Ishikawa (cell line): ENCODE measurements at regions not wholly inside any gene's neighbourhood (a gene's known extent, or its start where the extent isn't known, plus 50 kb on each side); places are given as distances from the start of the nearest gene placed in this dataset.

Experiments used
- CEBPB ChIP-seq: IDR thresholded peaks from 2 replicates; pipeline ENCODE4 v1.6.1; 2012
- CREB1 ChIP-seq: IDR thresholded peaks from 2 replicates; pipeline ENCODE4 v1.6.1; 2012; ENCODE audit warnings: low read depth
- EGR1 ChIP-seq: IDR thresholded peaks from 2 replicates; pipeline ENCODE4 v1.6.1; 2012
- EP300 ChIP-seq: IDR thresholded peaks from 2 replicates; pipeline ENCODE4 v1.6.1; 2012; ENCODE audit warnings: borderline replicate concordance
- FOXM1 ChIP-seq: IDR thresholded peaks from 2 replicates; pipeline ENCODE4 v1.6.1; 2012; ENCODE audit warnings: low read depth, borderline replicate concordance
- NFIC ChIP-seq: IDR thresholded peaks from 2 replicates; pipeline ENCODE4 v1.6.1; 2012
- RAD21 ChIP-seq: IDR thresholded peaks from 2 replicates; pipeline ENCODE4 v1.6.1; 2012; ENCODE audit warnings: low read depth
- TAF1 ChIP-seq: IDR thresholded peaks from 2 replicates; pipeline ENCODE4 v1.6.1; 2012; ENCODE audit warnings: low read depth, mild to moderate bottlenecking
- TCF12 ChIP-seq: IDR thresholded peaks from 2 replicates; pipeline ENCODE4 v1.6.1; 2012; ENCODE audit warnings: low read depth
- TEAD4 ChIP-seq: IDR thresholded peaks from 2 replicates; pipeline ENCODE4 v1.6.1; 2012
- YY1 ChIP-seq: IDR thresholded peaks from 2 replicates; pipeline ENCODE4 v1.6.1; 2012; ENCODE audit warnings: low read depth
- ZBTB7A ChIP-seq: IDR thresholded peaks from 2 replicates; pipeline ENCODE4 v1.6.1; 2012; ENCODE audit warnings: low read depth
- TF ChIP-seq, protein P1 (sequence below): IDR thresholded peaks from 2 replicates; pipeline ENCODE4 v1.6.1; 2012
- TF ChIP-seq, protein P2 (sequence below): IDR thresholded peaks from 2 replicates; pipeline ENCODE4 v1.6.1; 2012; ENCODE audit warnings: low read depth, mild to moderate bottlenecking
- TF ChIP-seq, protein P3 (sequence below): IDR thresholded peaks from 2 replicates; pipeline ENCODE4 v1.6.1; 2012

DNA sequence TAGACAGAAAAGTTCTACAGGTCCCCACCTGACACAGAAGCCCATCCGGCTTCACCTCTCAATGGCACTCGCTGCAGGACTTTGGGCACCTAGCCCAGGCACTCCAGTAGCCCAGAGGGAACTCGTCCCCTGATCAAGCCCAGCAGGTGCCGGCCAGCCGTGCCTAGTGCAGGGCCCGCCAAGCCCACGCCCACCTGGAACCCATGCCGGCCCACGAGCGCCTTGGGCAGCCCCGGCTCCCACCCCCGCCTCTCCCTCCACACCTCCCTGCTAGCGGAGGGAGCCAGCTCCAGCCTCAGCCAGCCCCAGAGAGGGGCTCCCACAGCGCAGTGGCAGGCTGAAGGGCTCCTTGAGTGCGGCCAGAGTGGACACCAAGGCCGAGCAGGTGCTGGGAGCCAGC, 268.8 kb downstream of the SLITRK1 start:
- TF ChIP-seq NFIC (no peak), FOXM1 (no peak), ZBTB7A (no peak), CREB1 (no peak), RAD21 (no peak)
- TF ChIP-seq, protein P1, sequence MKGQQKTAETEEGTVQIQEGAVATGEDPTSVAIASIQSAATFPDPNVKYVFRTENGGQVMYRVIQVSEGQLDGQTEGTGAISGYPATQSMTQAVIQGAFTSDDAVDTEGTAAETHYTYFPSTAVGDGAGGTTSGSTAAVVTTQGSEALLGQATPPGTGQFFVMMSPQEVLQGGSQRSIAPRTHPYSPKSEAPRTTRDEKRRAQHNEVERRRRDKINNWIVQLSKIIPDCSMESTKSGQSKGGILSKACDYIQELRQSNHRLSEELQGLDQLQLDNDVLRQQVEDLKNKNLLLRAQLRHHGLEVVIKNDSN, result no peak

DNA sequence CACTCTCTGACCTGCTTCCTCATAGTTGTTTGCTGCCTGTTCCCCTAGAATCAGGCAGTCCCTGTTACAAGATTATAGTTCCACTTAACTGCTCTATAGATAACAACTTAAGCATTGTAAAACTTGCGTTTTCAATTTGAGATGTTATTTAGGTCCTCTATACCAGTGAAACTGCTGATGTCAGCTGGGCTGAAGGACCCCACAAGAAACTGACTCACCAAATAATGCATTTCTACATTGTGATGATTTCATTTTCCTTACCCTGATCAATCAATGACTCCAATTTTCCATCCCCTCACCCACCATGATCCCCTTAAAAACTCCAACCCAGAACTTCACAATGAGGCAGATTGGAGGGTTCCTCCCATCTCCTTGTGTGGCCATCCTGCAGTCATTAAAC, 280.7 kb downstream of the SLITRK1 start:
- TF ChIP-seq, protein P2, sequence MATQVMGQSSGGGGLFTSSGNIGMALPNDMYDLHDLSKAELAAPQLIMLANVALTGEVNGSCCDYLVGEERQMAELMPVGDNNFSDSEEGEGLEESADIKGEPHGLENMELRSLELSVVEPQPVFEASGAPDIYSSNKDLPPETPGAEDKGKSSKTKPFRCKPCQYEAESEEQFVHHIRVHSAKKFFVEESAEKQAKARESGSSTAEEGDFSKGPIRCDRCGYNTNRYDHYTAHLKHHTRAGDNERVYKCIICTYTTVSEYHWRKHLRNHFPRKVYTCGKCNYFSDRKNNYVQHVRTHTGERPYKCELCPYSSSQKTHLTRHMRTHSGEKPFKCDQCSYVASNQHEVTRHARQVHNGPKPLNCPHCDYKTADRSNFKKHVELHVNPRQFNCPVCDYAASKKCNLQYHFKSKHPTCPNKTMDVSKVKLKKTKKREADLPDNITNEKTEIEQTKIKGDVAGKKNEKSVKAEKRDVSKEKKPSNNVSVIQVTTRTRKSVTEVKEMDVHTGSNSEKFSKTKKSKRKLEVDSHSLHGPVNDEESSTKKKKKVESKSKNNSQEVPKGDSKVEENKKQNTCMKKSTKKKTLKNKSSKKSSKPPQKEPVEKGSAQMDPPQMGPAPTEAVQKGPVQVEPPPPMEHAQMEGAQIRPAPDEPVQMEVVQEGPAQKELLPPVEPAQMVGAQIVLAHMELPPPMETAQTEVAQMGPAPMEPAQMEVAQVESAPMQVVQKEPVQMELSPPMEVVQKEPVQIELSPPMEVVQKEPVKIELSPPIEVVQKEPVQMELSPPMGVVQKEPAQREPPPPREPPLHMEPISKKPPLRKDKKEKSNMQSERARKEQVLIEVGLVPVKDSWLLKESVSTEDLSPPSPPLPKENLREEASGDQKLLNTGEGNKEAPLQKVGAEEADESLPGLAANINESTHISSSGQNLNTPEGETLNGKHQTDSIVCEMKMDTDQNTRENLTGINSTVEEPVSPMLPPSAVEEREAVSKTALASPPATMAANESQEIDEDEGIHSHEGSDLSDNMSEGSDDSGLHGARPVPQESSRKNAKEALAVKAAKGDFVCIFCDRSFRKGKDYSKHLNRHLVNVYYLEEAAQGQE, result no peak
- TF ChIP-seq CEBPB, result no peak
- TF ChIP-seq CREB1, result no peak
- TF ChIP-seq NFIC, result no peak
- no peak for TF ChIP-seq RAD21
- TF ChIP-seq TAF1, result no peak
- no peak for TF ChIP-seq YY1
- TF ChIP-seq, protein P3, sequence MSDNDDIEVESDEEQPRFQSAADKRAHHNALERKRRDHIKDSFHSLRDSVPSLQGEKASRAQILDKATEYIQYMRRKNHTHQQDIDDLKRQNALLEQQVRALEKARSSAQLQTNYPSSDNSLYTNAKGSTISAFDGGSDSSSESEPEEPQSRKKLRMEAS, result no peak
- TF ChIP-seq EP300, result no peak
- TF ChIP-seq TEAD4, result no peak

DNA sequence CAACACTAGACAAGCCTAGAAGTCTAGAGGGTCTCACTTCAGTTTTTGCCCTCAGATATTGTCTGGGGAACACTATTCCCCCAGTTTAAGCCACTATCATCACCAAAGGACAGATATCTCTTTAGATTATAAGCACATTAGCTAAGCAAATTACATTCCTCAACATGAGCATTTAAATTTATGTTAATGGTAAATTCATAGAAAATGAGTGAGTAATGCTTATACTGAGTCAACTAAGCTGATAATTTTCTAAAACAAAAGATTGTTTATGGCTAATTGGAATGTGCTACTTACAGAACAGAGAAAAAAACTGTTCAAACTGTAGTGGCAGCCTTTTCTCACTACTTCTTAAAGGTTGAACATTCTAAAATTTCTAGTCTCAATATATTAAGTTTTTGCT, 290.2 kb downstream of the SLITRK1 start:
- TF ChIP-seq, protein P1, result no peak
- TF ChIP-seq NFIC (no peak), TAF1 (no peak), ZBTB7A (no peak), FOXM1 (no peak), EGR1 (no peak), CREB1 (no peak), TEAD4 (no peak), EP300 (no peak)
- TF ChIP-seq, protein P2, result no peak

DNA sequence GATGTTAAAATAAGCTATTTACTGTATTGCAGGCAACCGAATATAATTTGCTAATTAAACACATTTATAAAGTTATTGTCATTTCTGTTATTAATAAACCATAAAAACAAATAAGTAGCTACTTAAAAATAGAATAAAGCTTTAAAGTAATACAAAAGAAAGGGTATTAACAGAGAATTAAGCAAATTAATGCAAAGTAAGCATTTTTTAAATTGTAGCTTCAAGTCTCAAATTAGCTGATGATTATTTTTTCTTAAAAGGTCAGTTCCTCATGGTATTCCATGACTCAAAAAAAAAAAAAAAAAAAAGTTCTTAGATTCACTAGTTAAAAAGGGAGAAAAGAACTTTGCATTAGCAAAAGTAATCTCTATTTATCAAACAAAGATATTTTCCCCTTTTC, 292.5 kb downstream of the SLITRK1 start:
- TF ChIP-seq CREB1 (no peak), YY1 (no peak)
- TF ChIP-seq, protein P2, result no peak

DNA sequence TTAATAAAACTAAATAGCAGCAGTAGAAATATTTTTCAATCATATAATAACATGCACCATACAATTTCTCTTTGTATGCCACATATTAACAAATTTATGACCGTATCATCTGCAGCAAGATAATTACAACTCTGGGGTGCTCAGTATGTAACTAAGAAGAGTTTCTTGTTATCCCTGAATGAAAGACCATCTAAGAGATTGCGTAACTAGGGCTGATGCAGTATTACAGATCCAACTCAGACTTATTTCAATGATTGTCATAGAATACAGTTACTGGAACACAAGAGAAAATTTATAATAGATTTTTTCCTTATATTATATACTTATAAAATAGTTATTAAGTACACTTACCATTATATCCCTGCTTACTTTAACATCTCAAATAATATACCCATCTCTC, 305.1 kb downstream of the SLITRK1 start:
- TF ChIP-seq TCF12 (no peak), NFIC (no peak), CEBPB (peak; percentile 29; the same call in 1 of the 2 replicates)

DNA sequence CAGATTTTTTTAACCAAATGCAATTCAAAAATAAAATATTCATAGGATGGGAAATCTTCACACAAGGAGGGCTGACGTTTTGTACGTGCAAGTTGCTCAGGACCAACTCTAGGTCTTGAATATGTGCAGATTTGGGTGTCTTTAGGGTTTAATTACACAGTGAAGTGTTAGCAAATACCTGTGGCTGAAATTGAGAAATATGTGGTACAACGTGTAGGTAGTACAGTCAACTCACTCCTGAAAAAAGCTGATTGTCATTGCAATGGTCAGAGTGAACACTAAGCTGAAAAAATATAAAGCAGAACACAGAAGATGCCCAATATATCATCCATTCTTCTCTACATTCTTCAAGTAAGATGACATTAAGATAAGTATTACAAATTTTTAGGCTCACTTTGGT, 314.3 kb downstream of the SLITRK1 start:
- TF ChIP-seq EGR1, result no peak
- TF ChIP-seq RAD21, result no peak
- TF ChIP-seq, protein P2, result no peak
